ENCODE measurements at regions not wholly inside any gene's neighbourhood (a gene's known extent, or its start where the extent isn't known, plus 50 kb on each side); places are given as distances from the start of the nearest gene placed in this dataset.

DNA sequence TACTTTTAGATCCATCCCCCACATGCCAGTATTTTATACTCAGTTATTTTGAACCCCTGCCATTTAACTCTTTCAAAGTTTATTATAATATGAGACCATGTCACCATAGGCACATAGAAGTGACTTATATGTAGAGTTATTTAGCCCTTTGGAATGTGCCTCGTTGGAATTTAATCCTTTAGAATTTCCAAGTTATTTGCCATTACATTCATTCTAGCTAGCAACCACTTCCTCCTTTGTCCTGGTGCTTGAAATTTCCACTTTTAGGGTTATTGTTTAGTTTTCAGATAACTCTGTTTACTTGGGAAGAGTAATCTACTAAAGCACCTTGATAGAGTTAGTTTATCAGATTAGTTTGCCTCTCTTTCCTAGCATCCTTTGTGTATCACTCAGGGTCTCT lies 82.8 kb upstream of the TLE1 start:
- TF ChIP-seq, protein P1, sequence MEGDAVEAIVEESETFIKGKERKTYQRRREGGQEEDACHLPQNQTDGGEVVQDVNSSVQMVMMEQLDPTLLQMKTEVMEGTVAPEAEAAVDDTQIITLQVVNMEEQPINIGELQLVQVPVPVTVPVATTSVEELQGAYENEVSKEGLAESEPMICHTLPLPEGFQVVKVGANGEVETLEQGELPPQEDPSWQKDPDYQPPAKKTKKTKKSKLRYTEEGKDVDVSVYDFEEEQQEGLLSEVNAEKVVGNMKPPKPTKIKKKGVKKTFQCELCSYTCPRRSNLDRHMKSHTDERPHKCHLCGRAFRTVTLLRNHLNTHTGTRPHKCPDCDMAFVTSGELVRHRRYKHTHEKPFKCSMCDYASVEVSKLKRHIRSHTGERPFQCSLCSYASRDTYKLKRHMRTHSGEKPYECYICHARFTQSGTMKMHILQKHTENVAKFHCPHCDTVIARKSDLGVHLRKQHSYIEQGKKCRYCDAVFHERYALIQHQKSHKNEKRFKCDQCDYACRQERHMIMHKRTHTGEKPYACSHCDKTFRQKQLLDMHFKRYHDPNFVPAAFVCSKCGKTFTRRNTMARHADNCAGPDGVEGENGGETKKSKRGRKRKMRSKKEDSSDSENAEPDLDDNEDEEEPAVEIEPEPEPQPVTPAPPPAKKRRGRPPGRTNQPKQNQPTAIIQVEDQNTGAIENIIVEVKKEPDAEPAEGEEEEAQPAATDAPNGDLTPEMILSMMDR (conservative IDR thresholded peaks at IDR 0.05; ENCODE audit: low read depth, low read length): no peak
- no peak for TF ChIP-seq EZH2 (IDR thresholded peaks at IDR 0.05; ENCODE audit: borderline replicate concordance, low read depth, low read length, poor library complexity, severe bottlenecking)
